GM12878 (cell line): ENCODE measurements at regions not wholly inside any gene's neighbourhood (a gene's known extent, or its start where the extent isn't known, plus 50 kb on each side); places are given as distances from the start of the nearest gene placed in this dataset.

Source experiments
- EGR1 ChIP-seq, 2 experiments: IDR thresholded peaks; 1 replicate in 1 of 2; 2 replicates in 1 of 2; pipeline ENCODE4 v1.6.1; 2011 to 2012; ENCODE audit warnings: low read depth in 2 of 2, low read length in 2 of 2, borderline replicate concordance in 1 of 2, mild to moderate bottlenecking in 1 of 2, moderate library complexity in 1 of 2
- EP300 ChIP-seq, 2 experiments: fragments of 150-350 bp in 1 of 2; IDR thresholded peaks; 2 replicates each; pipeline ENCODE4 v1.6.1; 2011 to 2012; ENCODE audit warnings: low read depth in 2 of 2, low read length in 2 of 2, borderline replicate concordance in 1 of 2, improper control_type of control experiment in 1 of 2, inconsistent platforms in 1 of 2; ENCODE audit not compliant: control insufficient read depth in 1 of 2
- MXI1 ChIP-seq: fragments of 150-350 bp; IDR thresholded peaks from 2 replicates; pipeline ENCODE4 v1.6.1; 2011; ENCODE audit warnings: low read depth, mild to moderate bottlenecking, inconsistent platforms, low read length, improper control_type of control experiment
- POLR2AphosphoS5 ChIP-seq: IDR thresholded peaks from 2 replicates; pipeline ENCODE4 v1.6.1; 2011; ENCODE audit warnings: mild to moderate bottlenecking, low read length, inconsistent platforms
- RCOR1 ChIP-seq: conservative IDR thresholded peaks from 2 replicates; pipeline ENCODE4 v1.6.1; 2012; ENCODE audit warnings: low read depth, low read length, improper control_type of control experiment
- STAT3 ChIP-seq: IDR thresholded peaks from 2 replicates; pipeline ENCODE4 v1.6.1; 2011; ENCODE audit warnings: low read depth, low read length, improper control_type of control experiment
- TAF1 ChIP-seq: IDR thresholded peaks from 2 replicates; pipeline ENCODE4 v1.6.1; 2011; ENCODE audit warnings: mild to moderate bottlenecking, low read depth, low read length, borderline replicate concordance
- TF ChIP-seq, protein P1 (sequence below): IDR thresholded peaks from 2 replicates; pipeline ENCODE4 v1.6.1; 2011; ENCODE audit warnings: low read depth, low read length, improper control_type of control experiment, borderline replicate concordance
- TF ChIP-seq, protein P2 (sequence below): fragments of 450-650 bp; IDR thresholded peaks from 2 replicates; pipeline ENCODE4 v1.6.1; 2017; ENCODE audit warnings: mild to moderate bottlenecking
- TF ChIP-seq, protein P3 (sequence below), 3 experiments: IDR thresholded peaks in 2 of 3; conservative IDR thresholded peaks in 1 of 3; 2 replicates each; pipeline ENCODE4 v1.5.1; 2011; ENCODE audit warnings: low read depth in 3 of 3, low read length in 3 of 3, mild to moderate bottlenecking in 3 of 3, control low read depth in 2 of 3, moderate library complexity in 2 of 3, inconsistent platforms in 1 of 3, mixed read lengths in 1 of 3; ENCODE audit not compliant: control insufficient read depth in 2 of 3, insufficient read depth in 1 of 3; ENCODE audit errors: extremely low read depth in 1 of 3
- TF ChIP-seq, protein P4 (sequence below): IDR thresholded peaks from 2 replicates; pipeline ENCODE4 v1.6.1; 2011; ENCODE audit warnings: mild to moderate bottlenecking, low read depth, low read length, moderate library complexity; ENCODE audit not compliant: insufficient replicate concordance
- TF ChIP-seq, protein P5 (sequence below): fragments of 150-350 bp; IDR thresholded peaks from 2 replicates; pipeline ENCODE4 v1.6.1; 2014; ENCODE audit warnings: mild to moderate bottlenecking, low read depth, low read length
- TF ChIP-seq, protein P6 (sequence below): IDR thresholded peaks from 2 replicates; pipeline ENCODE4 v1.6.1; 2012; ENCODE audit warnings: low read depth, low read length, improper control_type of control experiment

- TF ChIP-seq POLR2AphosphoS5, result no peak
- no peak for TF ChIP-seq EP300 (IDR thresholded peaks at IDR 0.05; ENCODE audit: borderline replicate concordance in 1 of 2, control insufficient read depth in 1 of 2, low read depth in 2 of 2, low read length in 2 of 2)
- TF ChIP-seq, protein P1, sequence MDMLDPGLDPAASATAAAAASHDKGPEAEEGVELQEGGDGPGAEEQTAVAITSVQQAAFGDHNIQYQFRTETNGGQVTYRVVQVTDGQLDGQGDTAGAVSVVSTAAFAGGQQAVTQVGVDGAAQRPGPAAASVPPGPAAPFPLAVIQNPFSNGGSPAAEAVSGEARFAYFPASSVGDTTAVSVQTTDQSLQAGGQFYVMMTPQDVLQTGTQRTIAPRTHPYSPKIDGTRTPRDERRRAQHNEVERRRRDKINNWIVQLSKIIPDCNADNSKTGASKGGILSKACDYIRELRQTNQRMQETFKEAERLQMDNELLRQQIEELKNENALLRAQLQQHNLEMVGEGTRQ, result no peak
- no peak for TF ChIP-seq MXI1
- TF ChIP-seq, protein P2, sequence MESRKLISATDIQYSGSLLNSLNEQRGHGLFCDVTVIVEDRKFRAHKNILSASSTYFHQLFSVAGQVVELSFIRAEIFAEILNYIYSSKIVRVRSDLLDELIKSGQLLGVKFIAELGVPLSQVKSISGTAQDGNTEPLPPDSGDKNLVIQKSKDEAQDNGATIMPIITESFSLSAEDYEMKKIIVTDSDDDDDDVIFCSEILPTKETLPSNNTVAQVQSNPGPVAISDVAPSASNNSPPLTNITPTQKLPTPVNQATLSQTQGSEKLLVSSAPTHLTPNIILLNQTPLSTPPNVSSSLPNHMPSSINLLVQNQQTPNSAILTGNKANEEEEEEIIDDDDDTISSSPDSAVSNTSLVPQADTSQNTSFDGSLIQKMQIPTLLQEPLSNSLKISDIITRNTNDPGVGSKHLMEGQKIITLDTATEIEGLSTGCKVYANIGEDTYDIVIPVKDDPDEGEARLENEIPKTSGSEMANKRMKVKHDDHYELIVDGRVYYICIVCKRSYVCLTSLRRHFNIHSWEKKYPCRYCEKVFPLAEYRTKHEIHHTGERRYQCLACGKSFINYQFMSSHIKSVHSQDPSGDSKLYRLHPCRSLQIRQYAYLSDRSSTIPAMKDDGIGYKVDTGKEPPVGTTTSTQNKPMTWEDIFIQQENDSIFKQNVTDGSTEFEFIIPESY, result no peak
- TF ChIP-seq, protein P3, sequence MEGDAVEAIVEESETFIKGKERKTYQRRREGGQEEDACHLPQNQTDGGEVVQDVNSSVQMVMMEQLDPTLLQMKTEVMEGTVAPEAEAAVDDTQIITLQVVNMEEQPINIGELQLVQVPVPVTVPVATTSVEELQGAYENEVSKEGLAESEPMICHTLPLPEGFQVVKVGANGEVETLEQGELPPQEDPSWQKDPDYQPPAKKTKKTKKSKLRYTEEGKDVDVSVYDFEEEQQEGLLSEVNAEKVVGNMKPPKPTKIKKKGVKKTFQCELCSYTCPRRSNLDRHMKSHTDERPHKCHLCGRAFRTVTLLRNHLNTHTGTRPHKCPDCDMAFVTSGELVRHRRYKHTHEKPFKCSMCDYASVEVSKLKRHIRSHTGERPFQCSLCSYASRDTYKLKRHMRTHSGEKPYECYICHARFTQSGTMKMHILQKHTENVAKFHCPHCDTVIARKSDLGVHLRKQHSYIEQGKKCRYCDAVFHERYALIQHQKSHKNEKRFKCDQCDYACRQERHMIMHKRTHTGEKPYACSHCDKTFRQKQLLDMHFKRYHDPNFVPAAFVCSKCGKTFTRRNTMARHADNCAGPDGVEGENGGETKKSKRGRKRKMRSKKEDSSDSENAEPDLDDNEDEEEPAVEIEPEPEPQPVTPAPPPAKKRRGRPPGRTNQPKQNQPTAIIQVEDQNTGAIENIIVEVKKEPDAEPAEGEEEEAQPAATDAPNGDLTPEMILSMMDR (IDR thresholded peaks at IDR 0.05 in 2 of 3, conservative IDR thresholded peaks at IDR 0.05 in 1 of 3; ENCODE audit: control insufficient read depth in 2 of 3, extremely low read depth in 1 of 3, insufficient read depth in 1 of 3, low read depth in 3 of 3, low read length in 3 of 3), result no peak
- TF ChIP-seq EGR1 (IDR thresholded peaks at IDR 0.05; ENCODE audit: borderline replicate concordance in 1 of 2, low read depth in 2 of 2, low read length in 2 of 2), result no peak
- TF ChIP-seq, protein P4, sequence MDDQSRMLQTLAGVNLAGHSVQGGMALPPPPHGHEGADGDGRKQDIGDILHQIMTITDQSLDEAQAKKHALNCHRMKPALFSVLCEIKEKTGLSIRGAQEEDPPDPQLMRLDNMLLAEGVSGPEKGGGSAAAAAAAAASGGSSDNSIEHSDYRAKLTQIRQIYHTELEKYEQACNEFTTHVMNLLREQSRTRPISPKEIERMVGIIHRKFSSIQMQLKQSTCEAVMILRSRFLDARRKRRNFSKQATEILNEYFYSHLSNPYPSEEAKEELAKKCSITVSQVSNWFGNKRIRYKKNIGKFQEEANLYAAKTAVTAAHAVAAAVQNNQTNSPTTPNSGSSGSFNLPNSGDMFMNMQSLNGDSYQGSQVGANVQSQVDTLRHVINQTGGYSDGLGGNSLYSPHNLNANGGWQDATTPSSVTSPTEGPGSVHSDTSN, result no peak
- no peak for TF ChIP-seq STAT3
- TF ChIP-seq, protein P5, sequence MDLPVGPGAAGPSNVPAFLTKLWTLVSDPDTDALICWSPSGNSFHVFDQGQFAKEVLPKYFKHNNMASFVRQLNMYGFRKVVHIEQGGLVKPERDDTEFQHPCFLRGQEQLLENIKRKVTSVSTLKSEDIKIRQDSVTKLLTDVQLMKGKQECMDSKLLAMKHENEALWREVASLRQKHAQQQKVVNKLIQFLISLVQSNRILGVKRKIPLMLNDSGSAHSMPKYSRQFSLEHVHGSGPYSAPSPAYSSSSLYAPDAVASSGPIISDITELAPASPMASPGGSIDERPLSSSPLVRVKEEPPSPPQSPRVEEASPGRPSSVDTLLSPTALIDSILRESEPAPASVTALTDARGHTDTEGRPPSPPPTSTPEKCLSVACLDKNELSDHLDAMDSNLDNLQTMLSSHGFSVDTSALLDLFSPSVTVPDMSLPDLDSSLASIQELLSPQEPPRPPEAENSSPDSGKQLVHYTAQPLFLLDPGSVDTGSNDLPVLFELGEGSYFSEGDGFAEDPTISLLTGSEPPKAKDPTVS, result no peak
- TF ChIP-seq TAF1, result no peak
- TF ChIP-seq, protein P6, sequence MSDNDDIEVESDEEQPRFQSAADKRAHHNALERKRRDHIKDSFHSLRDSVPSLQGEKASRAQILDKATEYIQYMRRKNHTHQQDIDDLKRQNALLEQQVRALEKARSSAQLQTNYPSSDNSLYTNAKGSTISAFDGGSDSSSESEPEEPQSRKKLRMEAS, result no peak
- no peak for TF ChIP-seq RCOR1
Measured at GRCh38 chr5:40395251-40395650, 284.5 kb upstream of the PTGER4 start.
